NB4 (cell line): ENCODE measurements at regions not wholly inside any gene's neighbourhood (a gene's known extent, or its start where the extent isn't known, plus 50 kb on each side); places are given as distances from the start of the nearest gene placed in this dataset.

Source experiments
- POLR2A ChIP-seq: IDR thresholded peaks from 2 replicates; pipeline ENCODE4 v1.6.1; 2011; ENCODE audit warnings: mild to moderate bottlenecking; ENCODE audit not compliant: insufficient read length; ENCODE audit errors: extremely low read depth
- TF ChIP-seq, protein P1 (sequence below): IDR thresholded peaks from 2 replicates; pipeline ENCODE4 v1.6.1; 2011; ENCODE audit warnings: low read depth, low read length
- TF ChIP-seq, protein P2 (sequence below): IDR thresholded peaks from one replicate; pipeline ENCODE4 v1.5.1; 2012; ENCODE audit warnings: low read depth, low read length

DNA sequence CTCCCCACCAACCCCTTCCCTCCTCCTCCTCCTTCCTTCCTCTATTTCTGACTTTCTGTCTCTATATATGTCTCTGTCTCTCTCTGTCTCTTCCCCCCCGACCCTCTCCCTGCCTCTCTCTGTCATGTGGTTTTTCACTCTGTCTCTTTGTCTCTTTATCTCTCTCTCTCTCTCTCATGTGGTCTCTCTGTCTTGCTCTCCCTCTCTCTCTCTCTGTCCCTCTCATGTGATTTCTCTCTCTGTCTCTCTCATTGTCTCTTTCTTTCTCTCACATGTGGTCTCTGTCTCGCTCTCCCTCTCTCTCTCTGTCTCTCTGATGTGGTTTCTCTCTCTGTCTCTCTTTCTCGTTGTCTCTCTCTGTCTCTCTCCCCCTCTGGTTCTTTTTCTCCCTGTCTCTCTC is 59.3 kb downstream of the PHETA1 start:
- no peak for TF ChIP-seq POLR2A
- TF ChIP-seq, protein P1, sequence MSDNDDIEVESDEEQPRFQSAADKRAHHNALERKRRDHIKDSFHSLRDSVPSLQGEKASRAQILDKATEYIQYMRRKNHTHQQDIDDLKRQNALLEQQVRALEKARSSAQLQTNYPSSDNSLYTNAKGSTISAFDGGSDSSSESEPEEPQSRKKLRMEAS = no peak
- TF ChIP-seq, protein P2, sequence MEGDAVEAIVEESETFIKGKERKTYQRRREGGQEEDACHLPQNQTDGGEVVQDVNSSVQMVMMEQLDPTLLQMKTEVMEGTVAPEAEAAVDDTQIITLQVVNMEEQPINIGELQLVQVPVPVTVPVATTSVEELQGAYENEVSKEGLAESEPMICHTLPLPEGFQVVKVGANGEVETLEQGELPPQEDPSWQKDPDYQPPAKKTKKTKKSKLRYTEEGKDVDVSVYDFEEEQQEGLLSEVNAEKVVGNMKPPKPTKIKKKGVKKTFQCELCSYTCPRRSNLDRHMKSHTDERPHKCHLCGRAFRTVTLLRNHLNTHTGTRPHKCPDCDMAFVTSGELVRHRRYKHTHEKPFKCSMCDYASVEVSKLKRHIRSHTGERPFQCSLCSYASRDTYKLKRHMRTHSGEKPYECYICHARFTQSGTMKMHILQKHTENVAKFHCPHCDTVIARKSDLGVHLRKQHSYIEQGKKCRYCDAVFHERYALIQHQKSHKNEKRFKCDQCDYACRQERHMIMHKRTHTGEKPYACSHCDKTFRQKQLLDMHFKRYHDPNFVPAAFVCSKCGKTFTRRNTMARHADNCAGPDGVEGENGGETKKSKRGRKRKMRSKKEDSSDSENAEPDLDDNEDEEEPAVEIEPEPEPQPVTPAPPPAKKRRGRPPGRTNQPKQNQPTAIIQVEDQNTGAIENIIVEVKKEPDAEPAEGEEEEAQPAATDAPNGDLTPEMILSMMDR = no peak
